HL-60 (cell line): ENCODE measurements at regions not wholly inside any gene's neighbourhood (a gene's known extent, or its start where the extent isn't known, plus 50 kb on each side); places are given as distances from the start of the nearest gene placed in this dataset.

ENCODE experiments used
- DNase-seq, 2 experiments: peaks; one replicate each; pipeline ENCODE4 v3.0.0-alpha.2; 2010 to 2020; ENCODE audit warnings: low read depth in 1 of 2, low spot score in 1 of 2
- H3K27ac ChIP-seq: fragments of 250-450 bp; sonication (Bioruptor Pico); replicated peaks from 2 replicates; pipeline ENCODE4 v1.5.1; 2020; ENCODE audit warnings: mild to moderate bottlenecking, moderate library complexity
- H3K27me3 ChIP-seq: fragments of 250-450 bp; sonication (Bioruptor Pico); 2 replicates; pipeline ENCODE4 v1.5.1; 2021; ENCODE audit warnings: mild to moderate bottlenecking, moderate library complexity; ENCODE audit not compliant: insufficient read depth, poor library complexity, severe bottlenecking
- H3K4me3 ChIP-seq: replicated peaks from 2 replicates; pipeline ENCODE4 v1.5.1; 2011; ENCODE audit warnings: mild to moderate bottlenecking, control low read depth, low read length; ENCODE audit not compliant: insufficient read depth
- GABPA ChIP-seq: IDR thresholded peaks from 2 replicates; pipeline ENCODE4 v1.6.1; 2012; ENCODE audit warnings: low read depth
- POLR2AphosphoS5 ChIP-seq: IDR thresholded peaks from 2 replicates; pipeline ENCODE4 v1.6.1; 2012; ENCODE audit warnings: low read depth
- SPI1 ChIP-seq: IDR thresholded peaks from 2 replicates; pipeline ENCODE4 v1.6.1; 2012; ENCODE audit warnings: low read depth, mild to moderate bottlenecking, borderline replicate concordance
- TF ChIP-seq, protein P1 (sequence below): IDR thresholded peaks from 2 replicates; pipeline ENCODE4 v1.6.1; 2012; ENCODE audit warnings: low read depth; ENCODE audit not compliant: insufficient replicate concordance
- TF ChIP-seq, protein P2 (sequence below): IDR thresholded peaks from one replicate; pipeline ENCODE4 v1.5.1; 2011; ENCODE audit warnings: low read length, control low read depth, inconsistent platforms; ENCODE audit not compliant: insufficient read depth

DNA sequence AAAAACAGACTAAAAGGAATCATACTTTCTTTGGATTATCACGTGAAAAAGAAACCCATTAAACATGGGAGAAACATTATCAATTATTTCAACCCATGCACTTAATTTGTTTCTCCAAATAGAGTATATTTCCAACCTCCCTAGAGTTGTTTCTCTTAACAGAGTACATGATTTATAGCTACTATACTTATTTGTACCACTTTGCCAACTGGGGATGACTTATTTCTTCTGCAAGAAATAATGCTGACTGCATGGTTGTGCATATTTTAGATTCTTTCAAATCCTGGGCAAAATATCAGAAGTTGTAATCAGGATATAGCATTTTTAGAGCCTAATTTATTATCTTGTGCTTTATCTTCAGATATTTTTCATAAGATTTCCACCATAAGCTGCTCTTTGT lies 629.1 kb upstream of the EYS start:
- DNase-seq: no peak
- no peaks in the 10 kb centered on the region for H3K27me3 ChIP-seq
- no peak overlapping the region for H3K4me3 ChIP-seq
- TF ChIP-seq POLR2AphosphoS5 (no peak), GABPA (no peak), SPI1 (no peak)
- TF ChIP-seq, protein P1, sequence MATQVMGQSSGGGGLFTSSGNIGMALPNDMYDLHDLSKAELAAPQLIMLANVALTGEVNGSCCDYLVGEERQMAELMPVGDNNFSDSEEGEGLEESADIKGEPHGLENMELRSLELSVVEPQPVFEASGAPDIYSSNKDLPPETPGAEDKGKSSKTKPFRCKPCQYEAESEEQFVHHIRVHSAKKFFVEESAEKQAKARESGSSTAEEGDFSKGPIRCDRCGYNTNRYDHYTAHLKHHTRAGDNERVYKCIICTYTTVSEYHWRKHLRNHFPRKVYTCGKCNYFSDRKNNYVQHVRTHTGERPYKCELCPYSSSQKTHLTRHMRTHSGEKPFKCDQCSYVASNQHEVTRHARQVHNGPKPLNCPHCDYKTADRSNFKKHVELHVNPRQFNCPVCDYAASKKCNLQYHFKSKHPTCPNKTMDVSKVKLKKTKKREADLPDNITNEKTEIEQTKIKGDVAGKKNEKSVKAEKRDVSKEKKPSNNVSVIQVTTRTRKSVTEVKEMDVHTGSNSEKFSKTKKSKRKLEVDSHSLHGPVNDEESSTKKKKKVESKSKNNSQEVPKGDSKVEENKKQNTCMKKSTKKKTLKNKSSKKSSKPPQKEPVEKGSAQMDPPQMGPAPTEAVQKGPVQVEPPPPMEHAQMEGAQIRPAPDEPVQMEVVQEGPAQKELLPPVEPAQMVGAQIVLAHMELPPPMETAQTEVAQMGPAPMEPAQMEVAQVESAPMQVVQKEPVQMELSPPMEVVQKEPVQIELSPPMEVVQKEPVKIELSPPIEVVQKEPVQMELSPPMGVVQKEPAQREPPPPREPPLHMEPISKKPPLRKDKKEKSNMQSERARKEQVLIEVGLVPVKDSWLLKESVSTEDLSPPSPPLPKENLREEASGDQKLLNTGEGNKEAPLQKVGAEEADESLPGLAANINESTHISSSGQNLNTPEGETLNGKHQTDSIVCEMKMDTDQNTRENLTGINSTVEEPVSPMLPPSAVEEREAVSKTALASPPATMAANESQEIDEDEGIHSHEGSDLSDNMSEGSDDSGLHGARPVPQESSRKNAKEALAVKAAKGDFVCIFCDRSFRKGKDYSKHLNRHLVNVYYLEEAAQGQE: no peak
- TF ChIP-seq, protein P2, sequence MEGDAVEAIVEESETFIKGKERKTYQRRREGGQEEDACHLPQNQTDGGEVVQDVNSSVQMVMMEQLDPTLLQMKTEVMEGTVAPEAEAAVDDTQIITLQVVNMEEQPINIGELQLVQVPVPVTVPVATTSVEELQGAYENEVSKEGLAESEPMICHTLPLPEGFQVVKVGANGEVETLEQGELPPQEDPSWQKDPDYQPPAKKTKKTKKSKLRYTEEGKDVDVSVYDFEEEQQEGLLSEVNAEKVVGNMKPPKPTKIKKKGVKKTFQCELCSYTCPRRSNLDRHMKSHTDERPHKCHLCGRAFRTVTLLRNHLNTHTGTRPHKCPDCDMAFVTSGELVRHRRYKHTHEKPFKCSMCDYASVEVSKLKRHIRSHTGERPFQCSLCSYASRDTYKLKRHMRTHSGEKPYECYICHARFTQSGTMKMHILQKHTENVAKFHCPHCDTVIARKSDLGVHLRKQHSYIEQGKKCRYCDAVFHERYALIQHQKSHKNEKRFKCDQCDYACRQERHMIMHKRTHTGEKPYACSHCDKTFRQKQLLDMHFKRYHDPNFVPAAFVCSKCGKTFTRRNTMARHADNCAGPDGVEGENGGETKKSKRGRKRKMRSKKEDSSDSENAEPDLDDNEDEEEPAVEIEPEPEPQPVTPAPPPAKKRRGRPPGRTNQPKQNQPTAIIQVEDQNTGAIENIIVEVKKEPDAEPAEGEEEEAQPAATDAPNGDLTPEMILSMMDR: no peak
- no peak overlapping the region for H3K27ac ChIP-seq

DNA sequence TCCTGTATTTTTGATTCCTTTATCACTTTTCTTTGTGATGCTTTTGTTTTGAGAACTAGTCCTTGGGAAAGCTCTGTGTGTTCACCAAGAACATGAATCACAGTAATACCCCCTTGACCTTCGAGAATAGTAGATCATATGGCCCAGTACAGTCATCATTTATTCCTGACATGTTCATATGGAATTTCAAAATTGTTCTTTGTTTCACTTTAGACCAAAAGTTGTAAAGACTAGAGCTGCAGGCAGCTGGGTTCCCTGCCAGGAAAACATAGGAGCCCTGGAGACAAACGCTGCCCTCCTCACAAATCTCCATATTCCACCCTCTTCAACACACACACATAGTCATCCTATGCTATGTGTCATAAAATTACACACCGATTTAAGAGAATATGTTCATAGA lies 621.2 kb upstream of the EYS start:
- no peak for DNase-seq
- TF ChIP-seq POLR2AphosphoS5 (no peak), SPI1 (no peak), GABPA (no peak)
- TF ChIP-seq, protein P2: no peak
- TF ChIP-seq, protein P1: no peak
- Histone ChIP-seq H3K27ac (no peak overlapping the region), H3K4me3 (no peak overlapping the region), H3K27me3 (no peaks in the 10 kb centered on the region)

DNA sequence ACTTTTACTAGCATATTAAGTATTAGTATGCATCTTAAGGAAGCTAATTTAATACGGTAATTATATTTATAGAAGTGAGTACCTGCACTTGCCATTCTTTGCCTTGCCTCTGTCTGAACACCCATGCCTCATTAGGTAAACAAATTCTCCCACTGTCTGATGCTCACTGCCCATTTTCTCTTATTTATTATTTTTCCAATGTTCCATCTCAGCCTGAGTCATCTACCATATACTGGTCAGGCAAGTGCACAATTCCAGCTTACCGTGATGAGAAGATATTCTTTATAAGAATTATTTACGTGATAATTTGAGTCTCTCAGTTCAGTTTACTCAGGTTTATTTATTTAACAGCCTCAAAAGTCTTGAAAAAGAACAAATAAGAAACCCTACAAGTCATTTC lies 619.2 kb upstream of the EYS start:
- no peak for DNase-seq
- no peaks in the 10 kb centered on the region for H3K27me3 ChIP-seq
- no peak overlapping the region for H3K27ac ChIP-seq
- no peak overlapping the region for H3K4me3 ChIP-seq
- TF ChIP-seq, protein P2: no peak
- no peak for TF ChIP-seq POLR2AphosphoS5

DNA sequence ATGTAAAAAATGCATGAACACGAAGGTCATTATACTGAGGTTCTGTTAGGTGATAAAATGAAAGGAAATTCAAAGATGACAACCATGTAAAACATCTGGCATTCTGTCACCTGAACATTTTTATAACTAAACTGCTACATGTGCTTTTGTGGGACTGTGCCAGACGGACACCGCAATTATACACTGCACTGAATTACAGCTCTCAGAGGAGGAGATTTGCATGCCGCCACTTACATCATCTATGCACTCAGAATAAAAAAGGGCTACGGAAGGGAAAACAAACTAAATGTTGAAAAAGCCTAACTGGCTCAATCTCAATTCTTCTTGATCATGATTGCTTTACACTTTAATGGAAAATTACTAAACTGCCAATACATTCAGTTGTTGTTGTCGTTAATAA lies 614.0 kb upstream of the EYS start:
- no peak for TF ChIP-seq POLR2AphosphoS5
- TF ChIP-seq, protein P1: no peak
- no peak for TF ChIP-seq SPI1
- no peak for TF ChIP-seq GABPA
- TF ChIP-seq, protein P2: no peak
- no peak overlapping the region for H3K4me3 ChIP-seq
- H3K27me3 ChIP-seq: no peaks in the 10 kb centered on the region
- no peak for DNase-seq
- H3K27ac ChIP-seq: no peak overlapping the region
